GM12891 (cell line): ENCODE measurements at regions not wholly inside any gene's neighbourhood (a gene's known extent, or its start where the extent isn't known, plus 50 kb on each side); places are given as distances from the start of the nearest gene placed in this dataset.

ENCODE experiments used
- PAX5 ChIP-seq: IDR thresholded peaks from 2 replicates; pipeline ENCODE4 v1.6.1; 2011; ENCODE audit warnings: low read length, moderate library complexity, mild to moderate bottlenecking; ENCODE audit not compliant: insufficient read depth, severe bottlenecking
- POLR2A ChIP-seq: IDR thresholded peaks from 2 replicates; pipeline ENCODE4 v1.6.1; 2011; ENCODE audit warnings: low read depth, low read length, control low read depth
- POLR2AphosphoS5 ChIP-seq: IDR thresholded peaks from 2 replicates; pipeline ENCODE4 v1.6.1; 2011; ENCODE audit warnings: low read depth, low read length, control low read depth
- SPI1 ChIP-seq: IDR thresholded peaks from 2 replicates; pipeline ENCODE4 v1.6.1; 2011; ENCODE audit warnings: low read depth, low read length, control low read depth
- TAF1 ChIP-seq: IDR thresholded peaks from 2 replicates; pipeline ENCODE4 v1.6.1; 2011; ENCODE audit warnings: low read depth, low read length, control low read depth

DNA sequence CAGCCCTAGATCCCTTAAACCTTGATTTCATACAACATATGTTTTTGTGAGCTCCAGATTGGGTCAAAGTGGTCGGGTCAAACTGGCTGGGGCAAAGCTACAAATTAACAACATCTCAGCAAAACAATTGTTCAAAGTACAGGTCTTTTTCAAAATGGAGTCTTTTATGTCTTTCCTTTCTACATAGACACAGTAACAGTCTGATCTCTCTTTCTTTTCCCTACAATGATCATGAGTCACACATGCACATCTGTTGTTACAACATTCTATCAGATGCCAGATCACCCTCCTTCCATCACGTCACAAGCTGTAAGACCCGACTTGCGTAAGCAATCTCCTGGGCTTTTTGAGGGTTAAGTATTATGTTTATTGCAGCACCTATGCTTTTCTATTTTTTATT is 55.1 kb downstream of the RHOB start:
- TF ChIP-seq POLR2A, result no peak
- TF ChIP-seq POLR2AphosphoS5, result no peak
- TF ChIP-seq TAF1, result no peak
- TF ChIP-seq SPI1, result no peak
- no peak for TF ChIP-seq PAX5
